Frontal cortex (tissue), 3 donors: ENCODE measurements at regions not wholly inside any gene's neighbourhood (a gene's known extent, or its start where the extent isn't known, plus 50 kb on each side); places are given as distances from the start of the nearest gene placed in this dataset.
"Not testable (repeated sequence)": the region's sequence is repeated elsewhere in the genome, so short reads cannot be mapped to it uniquely, and the experiment has no call there.

Experiments used
- DNase-seq, 2 donors: peaks; one replicate each; pipeline ENCODE4 v3.0.0; 2012; ENCODE audit warnings: low spot score in 2 of 2
- FAIRE-seq: peaks from 2 replicates; lab custom pipeline; 2012; peaks lifted over from hg19 to GRCh38; lab: Jason Lieb, UNC
- donor health status: control.
- donor health status: control.
- donor health status: control.

DNA sequence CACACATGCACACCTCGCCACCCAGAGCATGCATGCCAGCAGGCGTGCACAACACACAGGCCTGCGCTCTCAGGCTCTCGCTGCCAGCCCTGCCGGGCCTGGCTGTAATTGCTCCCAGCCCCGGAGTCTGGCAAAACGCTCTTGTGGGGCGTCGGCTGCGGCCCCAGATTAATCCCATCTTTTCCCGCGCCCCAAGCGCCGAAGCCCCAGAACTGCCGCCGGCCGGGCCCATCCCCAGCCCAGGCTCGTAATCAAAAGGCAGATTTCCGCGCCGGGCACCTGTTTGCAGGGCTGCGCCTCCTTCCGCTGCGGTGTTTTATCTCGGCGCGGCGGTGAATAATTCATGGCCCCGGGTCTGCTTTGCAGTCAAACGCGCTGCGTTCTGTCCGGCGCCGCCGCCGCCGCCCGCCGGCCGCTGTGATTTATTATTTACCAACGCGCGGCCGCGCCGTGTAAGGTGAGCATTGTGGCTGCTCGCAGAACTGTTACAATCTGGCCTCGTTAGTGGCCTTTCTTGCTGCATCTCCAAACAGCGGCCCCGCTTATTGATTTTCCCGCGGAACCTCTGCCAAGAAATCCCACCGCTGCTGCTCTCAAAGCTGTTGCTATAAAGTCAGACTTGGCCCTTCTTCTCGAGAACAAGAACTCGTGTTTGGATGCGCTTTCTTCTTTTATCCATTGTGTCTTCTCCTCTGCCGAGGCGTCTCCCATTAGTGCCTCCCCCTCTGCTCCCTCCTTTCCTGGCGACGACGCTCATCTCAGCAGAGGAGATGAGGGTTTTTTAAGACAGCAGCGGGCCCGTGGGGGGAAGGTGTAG lies 126.1 kb downstream of the IRX5 start:
- peak in 1 of 2 donors; percentile 40 for DNase-seq

DNA sequence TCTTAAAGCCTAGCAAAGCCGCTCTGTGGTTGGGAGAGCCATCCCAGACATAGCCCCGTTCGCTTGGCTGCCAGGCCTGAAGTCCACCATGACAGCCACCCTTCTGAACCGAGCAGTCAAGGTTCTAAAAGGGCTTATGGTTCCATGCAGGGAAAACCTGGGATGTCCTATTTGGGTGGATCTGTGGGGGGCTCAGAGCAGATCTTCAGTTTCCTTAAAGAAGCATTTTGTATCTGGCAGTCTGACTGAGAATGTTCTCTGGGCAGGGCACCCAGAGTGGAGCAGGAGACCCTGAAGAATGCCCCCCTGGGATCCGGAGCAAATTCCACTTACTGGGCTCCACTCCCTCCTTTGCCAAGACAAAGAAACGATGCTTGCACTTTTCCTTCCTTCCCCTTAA lies 127.2 kb downstream of the IRX5 start:
- FAIRE-seq (no peak), DNase-seq (no peak)

More for the DNA sequence above, 126.1 kb downstream of the IRX5 start:
- no peak for FAIRE-seq

DNA sequence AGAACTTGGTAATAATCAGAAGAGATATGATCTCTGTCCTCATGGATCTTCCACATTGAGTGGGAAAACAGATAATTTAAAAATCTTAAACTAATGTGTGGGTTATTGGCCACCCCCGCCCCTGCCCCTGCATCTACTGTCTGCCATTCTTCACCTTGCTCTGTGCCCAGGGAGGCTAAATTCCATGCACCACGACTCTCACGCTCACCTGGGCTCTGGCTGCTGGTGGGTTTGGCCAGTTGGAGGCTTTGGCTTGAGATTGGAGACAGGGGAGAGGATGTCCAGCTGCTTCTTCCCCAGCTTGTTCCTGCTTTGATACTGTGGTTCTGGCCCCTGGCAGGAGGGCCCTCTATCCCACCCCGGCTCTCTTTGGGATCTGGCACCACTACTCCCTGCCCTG lies 127.9 kb downstream of the IRX5 start:
- DNase-seq (no peak), FAIRE-seq (no peak)

DNA sequence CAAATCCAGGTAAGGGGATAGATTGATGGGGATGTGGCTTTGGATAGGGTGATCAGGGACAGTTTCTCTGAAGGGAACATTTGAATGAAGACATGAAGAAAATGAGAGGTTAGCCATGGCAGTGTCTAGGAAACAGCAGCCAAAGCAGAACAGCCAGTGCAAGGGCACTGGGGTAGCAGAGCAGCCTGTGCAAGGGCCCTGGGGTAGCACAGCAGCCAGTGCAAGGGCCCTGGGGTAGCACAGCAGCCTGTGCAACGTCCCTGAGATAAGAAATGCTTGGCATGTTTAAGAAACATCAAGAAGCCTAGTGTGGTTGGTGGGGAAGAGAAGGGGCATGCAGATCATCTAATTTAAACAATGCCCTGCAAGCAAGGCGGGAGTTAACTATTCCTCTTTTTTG lies 128.5 kb downstream of the IRX5 start:
- no peak for FAIRE-seq
- DNase-seq, result no peak

DNA sequence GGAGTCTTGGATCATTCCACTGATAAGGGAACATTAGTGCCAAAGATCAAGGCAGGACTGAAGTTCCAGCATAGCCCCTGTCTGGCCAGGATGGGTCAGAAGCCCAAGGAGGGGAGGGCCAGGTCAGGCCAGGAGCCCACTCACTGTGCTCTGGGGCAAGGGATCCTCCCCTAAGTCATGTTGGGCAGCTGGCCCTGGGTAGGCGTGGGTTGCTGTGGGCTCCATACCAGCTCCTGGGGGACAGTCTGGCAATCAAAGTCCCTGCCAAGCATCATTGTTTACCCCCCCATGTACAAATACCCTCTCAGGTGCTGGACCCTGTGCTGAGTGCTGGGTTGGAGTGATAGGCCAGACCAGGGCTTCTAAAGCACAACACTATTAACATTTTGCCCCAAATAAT lies 130.5 kb downstream of the IRX5 start:
- DNase-seq (no peak), FAIRE-seq (no peak)

DNA sequence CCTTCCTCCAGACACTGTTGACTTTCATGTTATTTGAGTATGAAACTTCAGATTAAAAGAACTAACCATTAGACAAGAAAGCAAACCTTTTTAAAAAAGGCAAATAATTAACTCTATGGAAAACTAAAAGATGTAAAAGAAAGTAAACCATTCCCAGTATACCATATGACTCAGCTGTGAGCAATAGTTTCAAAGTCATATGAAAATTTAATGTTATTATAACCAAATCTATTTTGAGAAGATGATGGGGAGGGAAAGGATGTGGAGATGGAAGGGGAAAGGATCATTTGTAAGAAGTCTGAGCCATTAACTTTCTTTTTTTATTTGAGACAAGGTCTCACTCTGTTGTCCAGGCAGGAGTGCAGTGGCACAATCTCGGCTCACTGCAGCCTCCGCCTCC lies 131.8 kb downstream of the IRX5 start:
- DNase-seq, result no peak
- FAIRE-seq, result no peak

DNA sequence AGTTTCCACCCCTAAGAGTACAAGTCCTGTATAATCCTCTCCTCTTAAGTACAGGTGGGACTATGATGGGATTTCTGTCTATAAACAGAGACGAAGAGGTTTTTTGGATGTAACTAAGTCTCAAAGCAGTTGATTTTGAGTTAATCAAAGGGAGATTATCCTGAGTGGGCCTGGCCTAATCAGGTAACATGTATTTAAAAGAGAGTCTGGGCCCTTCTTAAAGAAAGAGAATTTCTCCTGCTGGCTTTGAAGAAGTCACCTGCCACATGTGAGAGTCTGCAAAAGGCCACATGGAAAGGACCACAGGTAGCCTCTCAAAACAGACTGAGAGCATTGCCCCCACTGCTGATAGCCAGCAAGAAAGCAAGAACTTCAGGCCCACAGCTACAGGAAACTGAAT lies 142.3 kb downstream of the IRX5 start:
- FAIRE-seq, result no peak

DNA sequence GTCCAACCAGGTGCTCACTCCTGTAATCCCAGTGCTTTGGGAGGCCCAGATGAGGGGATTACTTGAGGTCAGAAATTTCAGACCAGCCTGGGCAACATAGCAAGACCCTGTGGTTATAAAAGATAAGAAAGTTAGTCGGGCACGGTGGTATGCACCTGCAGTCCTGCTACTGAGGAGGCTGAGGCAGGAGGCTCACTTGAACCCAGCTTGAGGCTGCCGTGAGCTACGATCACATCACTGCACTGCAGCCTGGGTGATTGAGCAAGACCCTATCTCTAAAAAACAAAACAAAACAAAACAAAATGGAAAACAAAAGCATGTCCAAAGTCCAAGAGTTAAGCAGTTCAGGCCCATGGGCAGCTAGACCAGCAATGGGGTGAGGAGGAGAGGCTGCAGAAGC lies 143.2 kb downstream of the IRX5 start:
- FAIRE-seq, result no peak

More for the DNA sequence above, 142.3 kb downstream of the IRX5 start:
- DNase-seq, result no peak

DNA sequence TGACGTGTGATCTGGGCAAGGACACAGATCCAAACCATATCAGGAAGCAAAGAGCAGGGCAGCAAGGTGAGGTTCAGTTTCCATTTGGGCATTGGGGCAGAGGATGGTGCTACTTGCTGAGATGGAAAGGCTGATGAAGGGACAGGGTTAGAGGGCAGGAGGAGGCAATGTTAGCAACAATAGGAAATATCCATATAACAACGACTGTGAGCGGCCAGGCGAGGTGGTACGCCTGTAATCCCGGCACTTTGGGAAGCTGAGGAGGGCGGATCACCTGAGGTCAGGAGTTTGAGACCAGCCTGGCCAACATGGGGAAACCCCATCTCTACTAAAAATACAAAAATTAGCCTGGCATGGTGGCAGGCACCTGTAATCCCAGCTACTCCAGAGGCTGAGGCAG lies 144.5 kb downstream of the IRX5 start:
- DNase-seq, FAIRE-seq: not testable (repeated sequence)

More for the DNA sequence above, 143.2 kb downstream of the IRX5 start:
- DNase-seq, result no peak

DNA sequence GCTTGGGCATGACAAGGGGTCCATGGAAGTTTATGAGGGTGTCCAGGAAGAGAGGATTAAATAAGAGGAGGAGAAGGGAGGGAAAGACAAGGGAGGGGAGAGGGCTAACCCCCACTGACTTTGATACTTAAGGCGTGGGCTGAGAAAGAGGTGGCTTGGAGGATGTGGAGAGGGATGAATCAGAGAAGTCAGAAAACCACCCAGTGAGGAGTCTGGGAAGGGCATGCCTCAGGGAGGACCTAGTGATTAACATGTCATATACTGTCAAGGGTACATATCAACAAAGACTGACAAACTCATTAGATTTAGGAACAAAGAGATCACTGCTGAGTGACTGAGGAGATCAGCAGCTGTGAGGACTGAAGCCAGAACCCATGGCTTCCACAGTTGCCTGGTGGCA lies 145.4 kb downstream of the IRX5 start:
- FAIRE-seq, result no peak
- DNase-seq, result no peak

DNA sequence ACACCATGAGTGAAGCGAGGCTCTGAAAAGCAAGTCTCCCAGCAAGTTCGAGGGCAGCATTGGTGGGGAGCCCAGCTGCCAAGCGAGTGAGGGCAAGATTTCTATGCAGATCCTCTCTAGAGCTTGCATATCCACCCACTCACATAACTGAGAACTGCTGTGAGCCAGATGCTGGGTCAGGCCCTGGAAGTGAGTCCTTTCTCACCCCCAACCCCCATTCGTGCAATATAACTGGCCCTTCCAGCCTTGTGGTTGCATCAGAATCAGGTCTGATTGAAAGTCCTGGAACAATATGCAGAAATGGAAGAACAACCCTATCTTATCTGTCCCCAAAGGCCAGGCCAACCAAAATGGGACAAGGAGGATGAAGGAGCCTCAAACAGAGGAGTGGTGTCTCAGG lies 146.6 kb downstream of the IRX5 start:
- no peak for DNase-seq
- FAIRE-seq, result no peak

DNA sequence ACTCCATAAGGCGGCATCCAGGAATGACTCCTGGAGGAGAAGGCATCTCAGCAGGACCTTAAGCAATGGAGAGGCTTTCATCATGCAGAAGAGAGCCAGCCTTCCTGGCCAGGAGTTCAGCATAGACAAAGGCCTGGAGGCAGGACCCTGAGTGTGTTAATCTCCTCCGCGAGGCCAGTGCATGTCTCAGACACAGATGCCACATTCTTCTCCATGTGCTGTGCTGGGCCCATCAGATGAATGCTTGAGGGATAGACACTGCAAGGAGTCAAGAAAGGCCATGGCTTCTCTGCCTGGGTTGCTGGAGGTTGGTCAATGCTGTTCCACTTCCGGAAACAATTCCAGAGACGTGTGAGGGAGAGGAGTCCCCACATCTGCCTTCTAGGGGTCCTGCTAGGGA lies 147.5 kb downstream of the IRX5 start:
- FAIRE-seq (no peak), DNase-seq (no peak)

DNA sequence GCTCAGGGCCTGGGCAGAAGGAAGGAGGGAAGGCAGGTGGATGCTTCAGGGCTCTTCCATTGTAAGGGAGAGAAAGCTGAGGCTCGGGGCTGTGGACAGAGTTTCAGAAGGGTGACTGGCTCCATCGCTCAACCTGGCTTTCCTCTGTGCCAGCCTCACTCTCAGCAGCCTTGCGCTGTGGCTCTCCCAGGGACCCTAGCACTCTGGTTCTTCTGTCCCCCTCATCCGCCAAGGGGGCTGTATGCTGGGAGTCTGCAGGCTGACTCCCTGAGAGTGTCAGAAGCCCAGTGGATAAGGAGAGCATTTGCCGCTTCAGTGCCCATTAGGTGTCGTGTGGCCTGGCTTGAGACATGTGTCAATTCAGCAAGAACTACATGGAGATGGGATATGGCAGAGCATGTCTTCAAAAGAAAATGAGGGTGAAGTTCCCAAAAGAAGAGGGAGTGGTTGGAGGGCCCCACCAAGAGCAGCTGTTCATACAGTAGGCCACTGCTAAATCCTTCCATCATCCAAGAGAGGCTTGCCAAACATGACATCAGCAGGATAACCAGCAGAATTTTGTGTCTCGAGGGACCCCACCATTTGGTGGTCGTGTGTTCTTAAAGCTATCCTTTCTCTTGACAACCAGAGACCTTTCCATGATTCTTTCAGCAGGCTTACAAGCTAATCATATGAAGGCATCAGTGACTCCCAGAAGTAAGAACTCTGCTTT lies 148.2 kb downstream of the IRX5 start:
- FAIRE-seq, result no peak
- no peak for DNase-seq

DNA sequence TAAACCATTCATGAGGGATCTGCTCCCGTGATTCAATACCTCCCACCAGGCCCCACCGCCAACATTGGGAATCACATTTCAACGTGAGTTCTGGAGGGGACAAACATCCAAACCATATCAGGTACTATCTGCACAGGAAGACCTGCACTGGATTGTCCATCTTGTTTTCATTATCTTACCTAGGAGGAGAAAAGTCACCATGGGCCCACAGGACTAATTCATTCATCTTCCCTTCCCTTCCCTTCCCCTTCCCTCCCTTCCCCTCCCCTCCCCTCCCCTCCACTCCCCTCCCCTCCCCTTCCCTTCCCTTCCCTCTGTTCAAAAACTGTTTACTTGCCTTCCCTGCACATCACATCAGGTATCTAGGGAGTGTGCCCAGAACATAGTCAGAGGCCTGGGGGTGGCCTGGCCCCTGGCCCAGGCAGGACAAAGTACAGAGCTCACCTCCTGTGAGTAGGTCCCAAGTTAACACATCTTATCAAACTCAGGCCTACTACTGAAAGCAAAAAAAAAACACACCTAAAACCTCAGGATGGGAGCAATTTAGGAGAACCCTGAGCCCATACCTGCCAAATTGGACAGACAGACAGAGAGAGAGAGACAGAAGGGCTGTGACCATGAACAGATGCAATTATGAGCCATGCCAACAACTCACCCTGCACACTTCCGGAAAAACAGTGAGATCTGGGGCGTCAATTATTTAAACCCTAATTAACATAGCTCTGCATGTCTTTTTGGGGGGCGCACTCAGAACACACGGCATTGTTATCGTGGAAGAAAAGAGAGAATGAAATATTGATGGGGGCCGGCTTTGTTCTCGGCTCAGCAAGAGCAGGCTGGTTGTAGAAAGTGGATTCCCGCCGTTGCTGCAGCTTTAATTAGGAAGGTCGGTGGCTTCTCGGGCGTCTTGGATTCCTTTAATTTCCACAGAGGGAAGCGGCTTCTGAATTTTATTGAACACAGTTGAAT lies 151.2 kb downstream of the IRX5 start:
- FAIRE-seq (no peak), DNase-seq (no peak)

DNA sequence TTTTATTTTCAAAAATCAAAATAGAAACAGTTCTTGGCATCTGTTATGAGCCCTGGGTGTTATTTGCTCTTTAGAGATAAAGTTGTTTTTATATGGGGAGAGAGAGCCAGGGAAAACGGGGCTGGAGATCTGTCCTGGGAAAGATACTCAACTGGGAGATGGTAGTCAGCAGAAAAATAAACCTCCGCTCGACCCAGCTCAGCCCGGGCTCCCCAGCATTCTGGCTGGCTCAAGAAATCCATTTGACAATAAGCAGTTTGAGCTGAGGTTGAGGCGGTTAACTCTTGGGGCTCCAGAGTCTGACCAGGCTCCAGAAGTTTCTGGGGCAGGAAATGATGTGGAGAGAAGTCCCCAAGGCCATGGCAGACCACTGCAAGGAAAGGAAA lies 151.9 kb downstream of the IRX5 start:
- FAIRE-seq (no peak), DNase-seq (no peak)

DNA sequence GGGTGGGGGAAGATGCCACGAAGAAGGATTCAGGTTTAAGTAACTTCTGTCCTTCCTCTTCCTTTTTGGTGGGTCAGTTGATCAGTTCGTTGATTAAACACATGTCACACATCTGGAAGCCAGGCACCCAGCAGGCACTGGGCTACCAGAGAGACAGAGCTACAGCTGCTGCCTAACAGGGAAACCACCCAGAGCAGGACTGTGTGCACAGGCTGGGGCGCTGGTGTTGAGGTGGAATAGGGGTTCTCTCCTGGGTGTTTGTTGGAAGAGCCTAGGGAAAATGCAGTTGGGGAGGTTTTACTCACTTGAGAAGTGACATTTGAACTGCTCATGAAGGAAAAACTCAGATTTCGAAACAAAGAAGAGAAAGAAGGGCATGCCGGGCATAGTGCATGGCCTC lies 152.4 kb downstream of the IRX5 start:
- DNase-seq (no peak), FAIRE-seq (no peak)

DNA sequence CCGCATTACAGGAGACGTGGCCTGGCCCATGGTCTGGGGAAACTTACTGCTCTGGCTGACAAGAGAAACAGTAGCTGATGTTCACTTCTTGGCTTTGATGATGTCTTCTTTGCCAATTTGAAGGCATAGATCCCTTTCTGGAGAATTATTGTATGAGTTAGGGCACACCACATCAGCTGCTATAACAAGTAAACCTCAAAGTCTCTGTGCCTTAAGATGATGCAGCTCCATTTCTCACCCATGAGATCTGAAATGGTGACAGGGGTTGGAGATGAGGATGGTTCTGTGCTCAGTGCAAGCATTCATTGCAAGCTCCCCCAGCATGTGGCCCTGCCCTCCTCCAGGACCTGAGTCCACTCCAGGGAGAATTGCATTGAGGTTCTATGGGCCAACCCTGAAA lies 157.4 kb downstream of the IRX5 start:
- FAIRE-seq, result no peak
- DNase-seq, result no peak

DNA sequence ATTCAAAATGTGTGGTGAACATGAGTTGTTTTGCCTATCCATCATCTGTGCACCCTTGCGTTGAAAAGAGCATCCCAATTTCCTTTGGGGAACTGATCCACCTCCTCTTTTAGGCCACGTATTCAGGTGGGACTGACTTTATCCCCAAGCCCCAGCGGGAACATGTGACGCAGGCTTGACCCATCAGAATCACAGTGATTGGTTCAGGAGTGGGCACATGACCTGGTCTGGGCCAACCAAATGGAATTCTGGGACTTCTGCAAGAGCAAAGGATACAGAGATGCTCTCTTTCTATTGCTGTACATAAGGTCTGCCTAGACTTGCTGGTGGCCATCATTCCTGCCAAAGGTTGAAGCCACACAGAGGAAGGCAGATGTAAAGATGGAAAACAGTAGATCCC lies 158.9 kb downstream of the IRX5 start:
- DNase-seq (no peak), FAIRE-seq (no peak)

DNA sequence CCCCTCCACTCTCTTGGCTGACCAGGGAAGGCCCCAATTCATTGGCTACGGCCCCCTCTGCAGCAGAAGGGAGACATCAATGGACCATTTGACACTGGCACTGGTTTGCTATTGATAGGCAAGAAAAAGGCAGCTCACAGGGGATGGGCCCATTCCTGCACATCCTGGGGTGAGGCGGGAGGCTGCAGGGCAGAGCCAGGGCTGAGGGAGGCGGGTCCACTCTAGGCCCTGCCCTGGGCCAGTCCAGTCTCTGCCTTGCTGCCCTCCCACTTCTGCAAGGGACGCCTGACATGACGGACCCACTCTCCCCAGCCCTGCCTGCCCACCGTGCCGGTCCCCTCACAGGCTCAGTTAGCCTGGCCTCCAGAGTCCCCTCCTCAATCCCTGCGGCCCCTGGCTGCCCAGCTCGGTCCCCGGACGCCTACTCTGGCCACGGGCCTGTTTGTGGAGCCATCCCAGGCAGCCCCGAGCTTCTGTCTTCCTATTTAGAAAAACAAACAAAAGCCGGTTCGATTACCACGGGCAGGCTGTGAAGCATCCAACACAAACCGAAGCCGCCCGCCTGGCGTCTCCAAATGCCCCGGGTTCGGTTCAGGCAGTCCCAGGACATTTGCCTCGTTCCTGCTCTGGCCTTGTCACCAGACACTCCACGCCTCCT lies 160.7 kb downstream of the IRX5 start:
- FAIRE-seq (no peak), DNase-seq (no peak)

DNA sequence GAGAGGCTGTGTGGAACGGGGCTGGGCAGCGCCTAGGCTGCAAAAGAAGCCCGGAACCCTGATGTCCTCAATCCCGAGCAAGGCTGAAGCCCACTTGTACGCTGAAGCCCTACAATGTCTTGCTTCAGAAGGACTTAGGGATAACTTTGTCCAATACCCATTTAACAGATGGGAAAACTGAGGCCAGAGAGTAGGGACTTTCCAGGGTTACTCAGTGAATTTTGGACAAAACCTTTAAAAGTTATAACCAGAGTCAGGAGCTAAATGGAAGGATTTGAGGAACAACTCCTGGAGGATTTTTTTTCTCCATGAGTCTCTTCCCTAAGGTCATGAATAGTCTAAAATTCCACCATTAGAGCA lies 161.2 kb downstream of the IRX5 start:
- DNase-seq (no peak), FAIRE-seq (no peak)
